SU-DHL-6 (cell line): ENCODE measurements at regions not wholly inside any gene's neighbourhood (a gene's known extent, or its start where the extent isn't known, plus 50 kb on each side); places are given as distances from the start of the nearest gene placed in this dataset.

Source experiments
- EZH2phosphoT487 ChIP-seq: fragments of 200-600 bp; sonication (generic), shearing (Covaris generic); conservative IDR thresholded peaks from 2 replicates; pipeline ENCODE4 v1.6.1; 2018; ENCODE audit warnings: mild to moderate bottlenecking, antibody characterized with exemption, low read length, moderate library complexity, mixed read lengths
- TF ChIP-seq, protein P1 (sequence below): fragments of 200-600 bp; sonication (generic); IDR thresholded peaks from one replicate; pipeline ENCODE4 v1.5.1; 2017; ENCODE audit warnings: antibody characterized with exemption, mild to moderate bottlenecking, low read length, moderate library complexity; ENCODE audit not compliant: insufficient read depth, poor library complexity, severe bottlenecking

DNA sequence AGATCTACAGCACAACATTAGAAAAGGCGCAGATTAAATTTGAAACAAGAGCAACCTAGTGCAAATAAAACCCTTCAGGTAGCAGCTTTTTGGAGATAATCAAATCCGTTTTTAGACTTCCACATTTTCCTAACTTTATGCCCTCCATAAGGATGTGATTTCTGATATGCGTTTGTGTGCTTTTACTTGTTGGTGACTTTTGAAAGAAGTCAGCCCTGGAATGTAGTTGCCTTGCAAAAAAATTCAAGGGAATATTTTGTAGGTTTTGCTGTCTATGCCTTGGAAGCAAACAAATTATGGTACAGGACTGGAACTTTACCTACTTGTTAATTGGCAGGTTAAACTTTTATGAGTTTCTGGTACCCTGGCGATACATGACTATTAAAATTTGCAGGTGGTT lies 86.7 kb upstream of the HDAC9 start:
- TF ChIP-seq, protein P1, sequence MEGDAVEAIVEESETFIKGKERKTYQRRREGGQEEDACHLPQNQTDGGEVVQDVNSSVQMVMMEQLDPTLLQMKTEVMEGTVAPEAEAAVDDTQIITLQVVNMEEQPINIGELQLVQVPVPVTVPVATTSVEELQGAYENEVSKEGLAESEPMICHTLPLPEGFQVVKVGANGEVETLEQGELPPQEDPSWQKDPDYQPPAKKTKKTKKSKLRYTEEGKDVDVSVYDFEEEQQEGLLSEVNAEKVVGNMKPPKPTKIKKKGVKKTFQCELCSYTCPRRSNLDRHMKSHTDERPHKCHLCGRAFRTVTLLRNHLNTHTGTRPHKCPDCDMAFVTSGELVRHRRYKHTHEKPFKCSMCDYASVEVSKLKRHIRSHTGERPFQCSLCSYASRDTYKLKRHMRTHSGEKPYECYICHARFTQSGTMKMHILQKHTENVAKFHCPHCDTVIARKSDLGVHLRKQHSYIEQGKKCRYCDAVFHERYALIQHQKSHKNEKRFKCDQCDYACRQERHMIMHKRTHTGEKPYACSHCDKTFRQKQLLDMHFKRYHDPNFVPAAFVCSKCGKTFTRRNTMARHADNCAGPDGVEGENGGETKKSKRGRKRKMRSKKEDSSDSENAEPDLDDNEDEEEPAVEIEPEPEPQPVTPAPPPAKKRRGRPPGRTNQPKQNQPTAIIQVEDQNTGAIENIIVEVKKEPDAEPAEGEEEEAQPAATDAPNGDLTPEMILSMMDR, result no peak
- TF ChIP-seq EZH2phosphoT487, result no peak
